Breast epithelium (tissue), 4 donors: ENCODE measurements at regions not wholly inside any gene's neighbourhood (a gene's known extent, or its start where the extent isn't known, plus 50 kb on each side); places are given as distances from the start of the nearest gene placed in this dataset.
A peak's percentile ranks its signal among the peaks of the same experiment; 100 is the strongest.

Experiments
- DNase-seq, 2 donors: peaks; one replicate each; pipeline ENCODE4 v3.0.0-alpha.2; 2019; ENCODE audit warnings: low spot score in 2 of 2
- H3K27ac ChIP-seq, 2 donors: fragments of 200-600 bp; sonication (generic) in 1 of 2; one replicate each; pipeline ENCODE4 v1.5.1; 2016 to 2019; ENCODE audit warnings: mild to moderate bottlenecking in 1 of 2
- H3K27me3 ChIP-seq, 2 donors: fragments of 200-600 bp; sonication (generic) in 1 of 2; one replicate each; pipeline versions ENCODE4 v1.5.1 to v1.6.0; 2017 to 2019; ENCODE audit warnings: control low read depth in 1 of 2, mild to moderate bottlenecking in 1 of 2
- H3K36me3 ChIP-seq: fragments of 200-600 bp; one replicate; pipeline ENCODE4 v1.5.1; 2019
- H3K4me1 ChIP-seq, 2 donors: fragments of 200-600 bp; sonication (generic); one replicate each; pipeline ENCODE4 v1.5.1; 2016 to 2019; ENCODE audit warnings: control low read depth in 1 of 2
- H3K4me3 ChIP-seq, 3 donors: fragments of 200-600 bp; sonication (generic); 1 replicate in 2 of 3; 2 replicates in 1 of 3; pipeline ENCODE4 v1.5.1; 2016 to 2019; ENCODE audit warnings: mild to moderate bottlenecking in 3 of 3, moderate library complexity in 2 of 3
- H3K9me3 ChIP-seq, 2 donors: fragments of 200-600 bp; sonication (generic) in 1 of 2; one replicate each; pipeline ENCODE4 v1.5.1; 2016 to 2019; ENCODE audit warnings: control low read depth in 1 of 2
- POLR2A ChIP-seq: fragments of 450-650 bp; IDR thresholded peaks from one replicate; pipeline ENCODE4 v1.6.1; 2016; ENCODE audit warnings: antibody characterized with exemption, mild to moderate bottlenecking, moderate library complexity
- POLR2AphosphoS5 ChIP-seq, 3 donors: sonication (generic); formaldehyde crosslinking; IDR thresholded peaks; one replicate each; pipeline ENCODE4 v1.6.1; 2017; ENCODE audit warnings: antibody characterized with exemption in 3 of 3
- intact Hi-C: fragments of 100-400 bp; cut with DNase I; formaldehyde crosslinking; loops from one replicate; pipeline ENCODE4 v1.15.1; 2023; ENCODE audit warnings: low total_unique reads
- TF ChIP-seq, protein P1 (sequence below), 3 donors: fragments of 450-650 bp; IDR thresholded peaks; one replicate each; pipeline ENCODE4 v1.5.1; 2016 to 2017; ENCODE audit warnings: antibody characterized with exemption in 3 of 3, mild to moderate bottlenecking in 3 of 3, moderate library complexity in 3 of 3

DNA sequence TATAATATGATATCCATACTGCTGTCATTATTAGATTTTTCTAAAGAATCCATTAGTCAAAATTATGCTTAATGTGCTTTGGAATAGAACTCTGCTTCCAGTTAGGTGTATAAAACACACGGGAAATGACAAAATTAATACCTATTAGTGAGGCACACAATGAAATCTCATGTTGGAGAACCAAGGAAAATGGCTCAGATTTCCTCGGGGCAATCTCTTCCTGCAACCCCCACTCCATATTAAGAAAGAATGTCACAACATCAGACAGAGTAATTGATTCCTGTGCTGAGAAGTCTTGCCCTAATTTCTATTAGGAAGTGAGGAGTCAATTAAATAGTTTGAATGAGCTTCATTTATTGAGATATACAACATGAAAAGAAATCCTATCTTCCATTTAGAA, 299.8 kb upstream of the KITLG start:
- no peaks in the 10 kb centered on the region for H3K9me3 ChIP-seq
- H3K4me3 ChIP-seq = no peak overlapping the region
- H3K27me3 ChIP-seq = no peaks in the 10 kb centered on the region
- H3K27ac ChIP-seq = no peak overlapping the region
- intact Hi-C loops = no loop called here
- no peaks in the 10 kb centered on the region for H3K36me3 ChIP-seq
- DNase-seq = no peak
- TF ChIP-seq POLR2AphosphoS5 (IDR thresholded peaks at IDR 0.05) (no peak), POLR2A (no peak)
- no peaks in the 10 kb centered on the region for H3K4me1 ChIP-seq

DNA sequence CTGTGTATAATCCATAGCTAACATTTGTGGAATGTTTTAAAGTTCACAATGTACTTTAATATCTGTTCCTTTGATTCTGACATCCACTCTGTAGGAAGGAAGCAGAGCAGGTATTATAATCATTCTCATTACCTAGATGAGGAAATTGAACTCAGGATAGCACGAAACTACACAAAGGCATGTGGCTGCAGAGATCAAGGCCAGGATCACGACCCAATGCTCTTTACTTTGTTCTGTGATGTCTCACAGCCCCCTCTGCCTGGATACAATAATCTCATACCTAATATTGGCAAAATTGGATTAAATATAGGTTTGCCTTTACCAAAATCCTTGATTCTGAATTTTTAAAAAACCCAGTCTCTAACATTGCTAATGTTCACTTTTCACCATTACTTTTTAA, 298.0 kb upstream of the KITLG start:
- Histone ChIP-seq H3K27me3 (no peaks in the 10 kb centered on the region), H3K4me3 (no peak overlapping the region), H3K9me3 (no peaks in the 10 kb centered on the region), H3K27ac (no peak overlapping the region), H3K4me1 (no peaks in the 10 kb centered on the region), H3K36me3 (no peaks in the 10 kb centered on the region)
- no peak for DNase-seq
- intact Hi-C loops = no loop called here
- TF ChIP-seq, protein P1, sequence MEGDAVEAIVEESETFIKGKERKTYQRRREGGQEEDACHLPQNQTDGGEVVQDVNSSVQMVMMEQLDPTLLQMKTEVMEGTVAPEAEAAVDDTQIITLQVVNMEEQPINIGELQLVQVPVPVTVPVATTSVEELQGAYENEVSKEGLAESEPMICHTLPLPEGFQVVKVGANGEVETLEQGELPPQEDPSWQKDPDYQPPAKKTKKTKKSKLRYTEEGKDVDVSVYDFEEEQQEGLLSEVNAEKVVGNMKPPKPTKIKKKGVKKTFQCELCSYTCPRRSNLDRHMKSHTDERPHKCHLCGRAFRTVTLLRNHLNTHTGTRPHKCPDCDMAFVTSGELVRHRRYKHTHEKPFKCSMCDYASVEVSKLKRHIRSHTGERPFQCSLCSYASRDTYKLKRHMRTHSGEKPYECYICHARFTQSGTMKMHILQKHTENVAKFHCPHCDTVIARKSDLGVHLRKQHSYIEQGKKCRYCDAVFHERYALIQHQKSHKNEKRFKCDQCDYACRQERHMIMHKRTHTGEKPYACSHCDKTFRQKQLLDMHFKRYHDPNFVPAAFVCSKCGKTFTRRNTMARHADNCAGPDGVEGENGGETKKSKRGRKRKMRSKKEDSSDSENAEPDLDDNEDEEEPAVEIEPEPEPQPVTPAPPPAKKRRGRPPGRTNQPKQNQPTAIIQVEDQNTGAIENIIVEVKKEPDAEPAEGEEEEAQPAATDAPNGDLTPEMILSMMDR (IDR thresholded peaks at IDR 0.05) = no peak
- no peak for TF ChIP-seq POLR2A
- TF ChIP-seq POLR2AphosphoS5 (IDR thresholded peaks at IDR 0.05) = no peak

DNA sequence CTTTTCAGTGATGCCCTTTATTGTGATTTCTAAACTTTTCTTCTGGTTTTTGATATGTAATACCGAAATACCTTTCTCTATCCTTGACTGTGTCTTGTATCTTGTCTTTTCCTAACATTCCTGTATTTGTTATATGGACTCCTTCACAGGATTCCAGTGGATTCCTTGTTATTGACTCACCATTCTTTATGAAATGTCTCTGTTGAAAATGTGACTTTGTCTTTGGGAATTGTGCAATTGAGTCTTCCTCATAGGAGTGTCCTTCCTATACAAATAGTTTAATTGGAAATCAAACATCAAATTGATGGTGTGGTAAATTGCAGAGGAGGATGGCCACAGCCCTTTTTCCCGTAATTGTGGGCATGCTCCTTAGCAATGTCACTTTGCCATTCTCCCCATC, 296.6 kb upstream of the KITLG start:
- no peaks in the 10 kb centered on the region for H3K4me1 ChIP-seq
- intact Hi-C loops = no loop called here
- no peaks in the 10 kb centered on the region for H3K9me3 ChIP-seq
- DNase-seq = no peak
- no peak overlapping the region for H3K27ac ChIP-seq
- H3K27me3 ChIP-seq = no peaks in the 10 kb centered on the region
- TF ChIP-seq, protein P1 (IDR thresholded peaks at IDR 0.05) = no peak
- TF ChIP-seq POLR2A = no peak
- TF ChIP-seq POLR2AphosphoS5 (IDR thresholded peaks at IDR 0.05) = no peak
- no peaks in the 10 kb centered on the region for H3K36me3 ChIP-seq
- H3K4me3 ChIP-seq = no peak overlapping the region

DNA sequence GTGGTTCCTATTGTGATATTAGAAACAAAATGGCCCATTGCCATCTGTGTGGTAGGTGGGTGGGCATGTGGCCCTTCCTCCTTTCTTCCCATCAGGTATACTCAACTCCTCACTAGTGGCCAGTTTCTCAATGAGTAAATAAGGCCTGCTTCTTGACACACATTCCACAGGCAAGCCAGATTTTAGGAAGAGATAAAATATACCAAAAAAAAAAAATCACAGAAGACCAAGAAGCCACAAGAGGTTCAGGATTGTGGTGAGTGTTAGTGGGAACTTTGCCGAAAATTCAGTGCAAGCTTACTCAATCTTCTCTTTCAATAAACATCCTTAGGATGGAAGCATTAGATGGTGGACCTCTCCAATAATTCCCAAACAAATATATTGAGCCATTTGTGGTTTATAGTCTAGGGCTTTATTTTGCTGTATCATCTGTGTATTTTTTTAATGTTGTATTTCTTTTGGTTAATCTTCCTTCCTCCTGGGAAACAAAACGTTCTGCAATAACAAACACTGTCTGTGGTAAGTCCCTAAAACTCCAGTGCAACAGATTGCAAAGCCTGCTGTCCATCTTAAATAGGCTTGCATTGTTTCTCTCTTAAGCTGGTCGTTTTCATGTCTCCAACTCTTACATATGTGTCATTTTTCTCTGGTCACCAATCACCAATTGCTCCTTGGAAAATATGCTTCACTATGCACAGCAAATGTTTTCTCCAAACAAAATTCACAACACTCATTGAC, 289.9 kb upstream of the KITLG start:
- TF ChIP-seq, protein P1 (IDR thresholded peaks at IDR 0.05) = no peak
- no peak for TF ChIP-seq POLR2AphosphoS5 (IDR thresholded peaks at IDR 0.05)
- no peak for TF ChIP-seq POLR2A
- intact Hi-C loops = loop anchor here (5.0 kb wide), 1 partner anchor 467 kb away; no protein-coding TSS in a partner anchor
- H3K27ac ChIP-seq = peak overlapping the region; percentile 23 to 49
- no peak overlapping the region for H3K4me3 ChIP-seq
- no peaks in the 10 kb centered on the region for H3K27me3 ChIP-seq
- no peak for DNase-seq
- H3K9me3 ChIP-seq = no peaks in the 10 kb centered on the region
- no peaks in the 10 kb centered on the region for H3K36me3 ChIP-seq
- H3K4me1 ChIP-seq = peaks cover 0 to 3% of the 10 kb centered on the region in 2 donors

DNA sequence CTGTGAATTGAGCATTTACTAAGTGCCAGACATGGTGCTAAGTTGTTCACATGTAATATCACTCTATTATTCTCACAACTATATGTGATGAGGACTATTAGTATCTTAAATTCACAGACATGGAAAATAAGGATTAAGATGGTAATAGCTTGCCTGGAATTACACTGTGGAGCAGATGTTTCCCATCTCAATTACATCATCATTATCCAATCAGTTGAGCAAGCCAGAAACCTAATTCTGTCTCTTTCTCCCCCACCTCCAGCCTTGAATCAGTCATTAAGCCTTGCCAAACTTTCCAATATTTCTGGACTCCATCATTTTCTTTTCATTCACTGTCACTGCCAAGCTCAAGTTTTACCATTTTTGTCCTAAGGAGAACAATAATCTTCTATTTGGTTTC, 287.8 kb upstream of the KITLG start:
- no peaks in the 10 kb centered on the region for H3K27me3 ChIP-seq
- TF ChIP-seq POLR2AphosphoS5 (IDR thresholded peaks at IDR 0.05) = no peak
- TF ChIP-seq, protein P1 (IDR thresholded peaks at IDR 0.05) = no peak
- no peak for TF ChIP-seq POLR2A
- no peak overlapping the region for H3K4me3 ChIP-seq
- H3K4me1 ChIP-seq = peaks cover 0 to 3% of the 10 kb centered on the region in 2 donors
- peak overlapping the region in 1 of 2 donors; percentile 3 for H3K27ac ChIP-seq
- H3K9me3 ChIP-seq = no peaks in the 10 kb centered on the region
- no peaks in the 10 kb centered on the region for H3K36me3 ChIP-seq
- DNase-seq = no peak
- intact Hi-C loops = no loop called here
